ENCODE measurements at regions not wholly inside any gene's neighbourhood (a gene's known extent, or its start where the extent isn't known, plus 50 kb on each side); places are given as distances from the start of the nearest gene placed in this dataset.
"Not testable (repeated sequence)": the region's sequence is repeated elsewhere in the genome, so short reads cannot be mapped to it uniquely, and the experiment has no call there.

DNA sequence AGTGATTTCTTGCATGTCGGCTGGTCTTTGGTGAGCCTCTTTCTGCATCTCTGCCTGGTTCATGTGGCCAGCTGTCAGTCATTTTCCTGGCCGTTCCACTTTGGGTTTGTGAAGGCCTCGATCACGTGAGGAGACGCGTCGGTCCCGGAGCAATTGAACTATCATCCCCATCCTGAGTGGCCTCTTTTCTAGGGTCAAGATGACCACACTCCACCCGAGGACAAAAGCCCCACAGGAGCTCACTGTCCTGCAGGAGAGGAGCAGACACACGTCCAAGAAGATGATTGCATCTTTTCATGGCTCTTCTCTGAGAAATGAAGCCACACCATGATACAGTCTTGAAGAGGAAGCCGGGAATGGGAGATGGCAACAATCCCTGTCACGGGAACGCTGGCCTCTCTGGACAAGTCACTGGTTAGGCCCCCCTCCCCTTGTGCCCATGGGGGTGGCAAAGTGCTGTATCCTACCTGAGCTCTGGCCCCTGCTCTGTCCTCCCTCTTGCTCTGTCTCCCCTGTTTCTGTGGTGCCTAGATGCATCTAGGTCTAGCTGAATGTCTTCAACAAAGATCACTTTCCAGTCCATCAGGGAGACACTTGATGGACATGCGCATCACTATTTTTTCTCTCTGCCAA, 291.4 kb upstream of the ZNF337 start:
- DNase-seq (ENCODE audit: low read depth, low spot score), result not testable (repeated sequence)

DNA sequence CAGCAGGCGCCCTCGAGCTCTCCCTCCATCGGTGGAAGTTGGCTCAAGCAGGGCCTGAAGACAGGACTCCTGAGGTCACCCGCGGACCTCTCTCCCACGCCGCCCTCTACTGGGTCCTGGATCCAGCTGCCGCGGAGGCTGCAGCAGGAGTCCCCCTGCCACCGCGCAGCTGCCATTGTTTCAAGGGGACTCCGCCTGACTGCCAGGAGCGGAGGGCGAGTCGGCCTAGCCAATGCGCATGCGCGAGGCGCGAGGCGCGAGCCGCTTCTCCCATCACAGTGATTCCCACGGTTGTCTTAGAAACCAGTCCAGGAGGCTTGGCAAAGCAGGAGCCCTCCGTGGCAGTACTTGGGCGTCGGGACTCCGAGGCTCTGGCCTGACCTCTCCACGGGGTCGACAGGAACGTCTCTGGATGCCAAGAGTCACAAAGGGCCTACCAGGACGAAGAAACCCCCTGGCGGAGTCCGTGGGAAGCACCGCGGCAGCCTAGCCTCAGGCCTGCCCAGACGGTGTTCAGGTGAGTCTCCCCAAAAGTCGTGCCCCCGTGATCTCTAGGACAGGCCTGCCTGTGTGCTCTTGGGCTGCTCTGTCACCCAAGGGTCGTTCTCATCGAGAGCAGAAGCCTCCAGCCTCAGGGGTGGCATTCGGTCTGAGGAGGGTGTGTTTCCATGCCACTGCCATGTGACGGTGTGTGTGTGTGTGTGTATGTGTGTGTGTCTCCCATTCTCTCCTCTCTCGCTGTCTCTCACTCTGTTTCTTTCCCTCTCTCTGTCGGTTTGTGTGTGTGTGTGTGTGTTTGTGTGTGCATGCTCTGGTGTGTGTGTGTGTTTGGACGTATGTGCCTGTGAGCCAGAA, 290.6 kb upstream of the ZNF337 start:
- DNase-seq (ENCODE audit: low read depth, low spot score), result peak; percentile 32

DNA sequence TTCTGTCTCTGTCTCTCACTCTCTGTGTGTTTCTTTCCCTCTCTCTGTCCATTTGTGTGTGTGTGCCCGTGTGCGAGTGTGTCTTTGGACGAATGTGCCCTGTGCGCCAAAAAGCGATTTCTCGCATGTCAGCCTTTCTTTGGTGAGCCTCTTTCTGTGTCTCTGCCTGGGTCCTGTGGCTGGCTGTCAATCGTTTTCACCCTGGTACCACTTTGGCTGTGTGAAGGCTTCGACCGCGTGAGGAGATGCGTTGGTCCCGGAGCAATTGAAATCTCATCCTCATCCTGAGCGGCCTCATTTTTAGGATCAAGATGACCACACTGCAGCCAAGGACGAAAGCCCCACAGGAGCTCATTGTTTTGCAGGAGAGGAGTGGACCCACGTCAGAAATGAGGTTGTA, 288.9 kb upstream of the ZNF337 start:
- DNase-seq (ENCODE audit: low read depth, low spot score), result no peak

DNA sequence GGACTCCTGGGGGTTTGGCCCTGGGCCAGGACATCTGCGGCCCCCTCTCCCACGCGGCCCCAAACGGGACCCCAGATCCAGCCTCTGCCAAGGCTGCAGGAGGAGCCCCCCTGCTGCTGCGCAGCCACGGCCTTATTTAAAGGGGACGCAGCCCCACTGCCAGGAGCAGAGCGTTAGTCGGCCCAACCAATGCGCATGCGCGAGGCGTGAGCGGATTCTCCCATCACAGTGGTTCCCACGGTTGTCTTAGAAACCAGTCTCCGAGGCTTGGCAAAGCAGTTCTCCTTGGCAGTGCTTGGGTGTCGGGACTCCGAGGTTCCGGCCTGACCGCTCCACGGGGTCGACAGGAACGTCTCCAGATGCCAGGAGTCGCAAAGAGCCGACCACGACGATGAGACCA, 288.3 kb upstream of the ZNF337 start:
- no peak for DNase-seq (ENCODE audit: low read depth, low spot score)

DNA sequence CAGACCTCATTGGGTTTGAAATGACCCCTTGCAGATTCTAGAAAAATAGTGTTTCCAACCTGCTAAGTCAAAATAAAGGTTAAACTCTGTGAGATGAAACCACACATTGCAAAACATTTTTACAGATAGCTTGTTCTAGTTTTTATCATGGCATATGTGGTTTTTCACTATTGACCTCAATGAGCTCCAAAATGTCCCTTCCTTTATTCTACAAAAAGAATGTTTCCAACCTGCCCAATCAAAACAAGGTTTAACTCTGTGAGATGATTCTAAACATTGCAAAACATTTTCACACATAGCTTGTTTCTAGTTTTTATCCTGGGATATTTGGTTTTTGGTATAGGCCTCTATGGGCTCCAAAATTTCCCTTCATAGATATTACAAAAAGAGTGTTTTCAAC, 286.0 kb upstream of the ZNF337 start:
- not testable (repeated sequence) for DNase-seq (ENCODE audit: low read depth, low spot score)

DNA sequence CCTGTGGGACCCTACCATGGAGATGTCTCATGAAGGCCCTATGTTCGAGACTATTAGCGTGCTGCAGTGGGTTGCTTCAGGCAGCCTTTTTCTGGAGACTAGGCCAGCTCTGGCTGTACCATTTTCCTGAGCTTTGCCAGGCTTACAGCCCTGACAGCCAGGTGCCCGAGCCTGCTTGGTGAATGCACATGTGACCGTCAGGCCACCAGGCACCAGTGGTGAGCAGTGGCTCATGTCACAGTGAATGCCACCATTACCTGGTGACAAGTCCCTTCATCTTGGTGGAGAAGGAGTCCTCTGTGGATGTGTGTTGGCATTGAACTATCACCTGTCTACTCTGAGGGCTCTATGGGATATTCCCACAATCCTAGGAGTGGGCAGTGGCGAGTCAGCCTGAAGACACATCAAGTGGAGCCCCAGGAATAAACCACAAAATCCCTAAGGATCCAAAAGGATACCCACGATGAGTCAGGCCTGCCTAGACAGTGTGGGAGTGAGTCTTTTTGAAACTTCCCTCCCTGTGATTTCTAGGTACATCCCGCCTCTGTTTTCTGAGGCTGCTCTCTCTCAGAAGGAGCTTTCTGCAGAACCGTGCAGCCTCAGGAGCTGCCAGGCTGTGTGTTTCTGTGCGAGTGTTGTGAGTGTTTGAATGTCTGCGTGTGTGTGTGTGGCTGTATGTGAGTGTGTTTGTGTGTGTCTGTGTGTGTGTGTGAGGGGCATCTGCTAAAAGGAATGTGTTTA, 282.0 kb upstream of the ZNF337 start:
- not testable (repeated sequence) for DNase-seq (ENCODE audit: low read depth, low spot score)

DNA sequence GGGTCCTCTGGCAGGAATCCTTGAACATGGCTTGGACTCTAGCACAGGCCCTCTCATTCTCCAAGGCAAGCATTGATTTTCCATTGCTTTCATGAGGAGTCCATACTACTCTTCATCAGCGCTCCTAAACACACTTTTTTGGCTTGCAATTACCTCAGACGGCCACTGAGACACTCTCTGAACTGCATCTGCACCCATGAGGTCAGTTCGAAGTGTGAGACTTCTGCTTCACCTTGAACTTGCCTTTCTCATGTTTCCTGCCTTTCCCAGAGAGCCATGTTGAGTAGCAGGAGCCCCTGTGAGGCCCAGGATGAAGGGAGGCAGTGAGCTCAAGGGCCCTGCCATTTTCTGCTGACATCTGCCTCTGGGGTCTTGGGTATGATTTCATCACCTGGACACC, 279.2 kb upstream of the ZNF337 start:
- DNase-seq (ENCODE audit: low read depth, low spot score), result not testable (repeated sequence)

DNA sequence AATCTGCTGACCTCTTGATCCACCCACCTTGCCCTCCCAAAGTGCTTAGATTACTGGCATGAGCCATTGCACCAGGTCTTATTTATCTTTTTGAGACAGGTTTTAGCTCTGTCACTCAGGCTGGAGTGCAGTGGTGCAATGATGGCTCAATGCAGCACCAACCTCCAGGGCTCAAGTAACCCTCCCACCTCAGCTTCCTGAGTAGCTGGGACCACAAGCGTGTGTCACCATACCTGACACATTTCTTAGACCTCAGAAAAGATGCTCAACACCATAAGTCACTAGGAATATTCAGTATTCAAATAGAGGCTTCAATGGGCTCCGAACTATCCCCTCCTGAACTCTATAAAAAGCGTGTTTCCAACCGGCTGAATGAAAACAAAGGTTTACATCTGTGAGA, 268.6 kb upstream of the ZNF337 start:
- not testable (repeated sequence) for DNase-seq (ENCODE audit: low read depth, low spot score)

DNA sequence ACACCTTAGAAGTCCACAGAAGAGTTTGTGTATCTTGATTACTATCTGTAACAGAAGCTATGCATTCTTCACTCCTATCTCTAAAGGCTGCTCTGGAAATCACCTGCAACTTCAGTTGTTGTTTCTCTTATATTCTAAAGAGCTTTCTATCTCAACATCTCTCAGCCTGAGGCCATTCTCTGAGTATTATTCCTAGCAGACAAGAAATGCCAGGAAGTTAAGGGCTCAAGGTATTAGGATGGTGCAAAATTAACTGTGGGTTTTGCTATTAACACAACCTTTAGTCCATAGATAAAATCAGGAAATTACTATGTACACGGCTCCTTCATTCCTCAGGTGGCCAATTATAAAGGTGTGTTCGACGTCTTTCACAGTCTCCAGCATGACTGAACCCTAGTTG, 257.2 kb upstream of the ZNF337 start:
- not testable (repeated sequence) for DNase-seq (ENCODE audit: low read depth, low spot score)

DNA sequence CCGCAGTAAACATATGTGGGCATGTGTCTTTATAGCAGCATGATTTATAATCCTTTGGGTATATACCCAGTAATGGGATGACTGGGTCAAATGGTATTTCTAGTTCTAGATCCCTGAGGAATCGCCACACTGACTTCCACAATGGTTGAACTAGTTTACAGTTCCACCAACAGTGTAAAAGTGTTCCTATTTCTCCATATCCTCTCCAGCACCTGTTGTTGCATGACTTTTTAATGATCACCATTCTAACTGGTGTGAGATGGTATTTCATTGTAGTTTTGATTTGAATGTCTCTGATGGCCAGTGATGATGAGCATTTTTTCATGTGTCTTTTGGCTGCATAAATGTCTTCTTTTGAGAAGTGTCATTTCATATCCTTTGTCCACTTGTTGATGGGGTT, 238.6 kb upstream of the ZNF337 start:
- DNase-seq (ENCODE audit: low read depth, low spot score), result not testable (repeated sequence)

DNA sequence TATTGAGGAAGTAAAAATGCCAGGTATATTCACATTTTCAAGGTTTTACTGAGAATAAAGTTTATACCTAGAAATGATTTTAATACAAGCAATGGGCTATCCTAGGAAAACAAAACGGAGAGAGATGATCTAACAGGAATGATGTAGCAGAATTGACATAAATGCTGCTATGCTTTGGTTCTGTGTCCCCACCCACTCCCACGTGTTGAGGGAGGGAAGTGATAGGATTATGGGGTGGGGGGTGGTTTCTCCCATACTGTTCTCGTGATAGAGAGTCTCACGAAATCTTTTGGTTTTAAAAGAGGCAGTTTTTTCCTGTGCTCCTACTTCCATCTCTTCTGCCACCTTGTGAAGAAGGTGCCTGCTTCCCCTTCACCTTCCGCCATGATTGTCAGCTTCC, 236.2 kb upstream of the ZNF337 start:
- DNase-seq (ENCODE audit: low read depth, low spot score), result not testable (repeated sequence)

DNA sequence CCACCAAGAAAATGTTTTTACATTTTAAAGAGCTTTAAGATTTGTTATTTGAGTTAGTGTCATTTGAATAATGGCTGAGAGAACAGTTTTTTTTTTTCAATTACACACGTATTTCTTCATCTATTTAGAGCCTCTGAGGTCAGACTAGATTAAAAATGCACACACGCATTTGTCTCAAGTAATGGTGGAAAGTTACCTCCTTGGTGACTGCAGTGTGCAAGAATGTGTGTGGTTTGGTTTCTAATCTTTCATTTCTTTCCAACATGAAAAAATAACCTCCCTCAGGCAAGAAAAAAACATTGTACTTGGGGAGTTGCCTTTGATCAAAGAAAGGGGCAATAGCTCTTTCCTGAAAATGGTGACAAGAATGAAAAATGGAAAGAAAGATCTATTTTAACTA, 235.5 kb upstream of the ZNF337 start:
- not testable (repeated sequence) for DNase-seq (ENCODE audit: low read depth, low spot score)

DNA sequence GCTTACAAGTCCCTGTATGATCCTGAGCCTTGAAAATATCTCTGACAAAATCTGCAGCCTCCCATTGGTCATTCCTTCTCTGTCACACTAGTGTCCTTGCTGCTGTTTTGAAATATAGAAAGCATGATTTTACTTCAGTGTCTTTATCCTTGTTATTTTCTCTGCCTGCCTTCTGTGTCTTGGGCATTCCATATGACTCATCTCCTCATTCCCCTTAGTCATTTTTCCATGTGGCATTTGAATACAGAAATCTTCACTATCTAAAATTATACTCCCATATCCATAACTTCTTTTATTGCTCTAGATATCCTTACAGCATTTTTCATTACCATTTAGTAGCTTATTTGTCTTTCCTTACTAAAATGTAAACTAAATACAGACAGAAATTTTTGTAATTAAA, 205.7 kb upstream of the ZNF337 start:
- DNase-seq (ENCODE audit: low read depth, low spot score), result not testable (repeated sequence)

DNA sequence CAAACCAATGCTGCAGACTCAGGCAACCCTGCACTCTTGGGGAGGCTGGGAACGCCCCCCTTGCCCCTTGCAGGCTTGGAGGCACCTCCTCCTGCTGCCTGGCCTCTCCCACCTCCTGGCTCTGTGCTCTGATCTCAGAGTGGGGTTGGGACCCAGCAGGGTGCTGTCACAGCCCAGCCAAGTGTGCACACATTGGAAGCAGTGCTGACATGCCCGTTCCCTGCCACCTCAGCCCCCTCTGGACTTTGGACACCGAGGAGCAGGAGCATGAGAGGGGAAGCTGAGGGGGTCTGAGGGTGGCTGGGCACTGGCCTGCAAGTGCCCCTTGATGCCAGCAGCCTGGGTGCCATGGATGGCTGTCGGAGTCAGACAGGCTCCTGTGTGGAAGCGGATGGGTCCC, 202.0 kb upstream of the ZNF337 start:
- not testable (repeated sequence) for DNase-seq (ENCODE audit: low read depth, low spot score)

DNA sequence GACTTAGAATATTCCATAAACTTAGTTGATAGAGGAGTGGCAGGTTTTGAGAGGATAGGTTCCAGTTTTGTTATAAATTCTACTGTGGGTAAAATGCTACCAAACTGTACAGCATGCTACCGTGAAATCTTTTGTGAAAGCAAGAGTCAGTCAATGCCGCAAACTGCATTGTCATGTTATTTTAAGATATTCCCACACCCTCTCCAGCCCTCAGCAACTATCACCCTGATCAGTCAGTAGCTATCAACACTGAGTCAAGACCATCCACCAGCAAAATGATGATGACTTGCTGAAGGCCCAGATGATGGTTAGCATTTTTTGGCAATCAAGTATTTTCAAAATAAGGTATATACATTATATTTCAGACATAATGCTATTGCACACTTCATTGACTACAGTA, 182.4 kb upstream of the ZNF337 start:
- DNase-seq (ENCODE audit: low read depth, low spot score), result not testable (repeated sequence)

DNA sequence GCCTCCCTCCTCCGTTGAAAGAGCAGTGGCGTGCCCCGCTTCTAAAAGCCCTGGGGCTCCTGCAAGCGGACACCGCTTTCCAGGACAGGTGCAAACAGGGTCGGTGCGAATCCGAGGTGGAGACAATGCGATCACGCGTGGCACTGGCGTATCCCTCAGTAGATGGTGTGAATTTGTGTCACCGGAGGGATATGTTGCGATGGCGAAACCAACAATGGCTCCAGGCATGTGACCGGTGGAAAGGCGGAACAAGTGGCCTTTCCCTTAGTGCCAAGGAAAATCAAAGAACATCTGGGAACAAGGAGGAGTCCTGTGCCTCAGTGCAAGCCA, 172.0 kb upstream of the ZNF337 start:
- DNase-seq (ENCODE audit: low read depth, low spot score), result not testable (repeated sequence)

DNA sequence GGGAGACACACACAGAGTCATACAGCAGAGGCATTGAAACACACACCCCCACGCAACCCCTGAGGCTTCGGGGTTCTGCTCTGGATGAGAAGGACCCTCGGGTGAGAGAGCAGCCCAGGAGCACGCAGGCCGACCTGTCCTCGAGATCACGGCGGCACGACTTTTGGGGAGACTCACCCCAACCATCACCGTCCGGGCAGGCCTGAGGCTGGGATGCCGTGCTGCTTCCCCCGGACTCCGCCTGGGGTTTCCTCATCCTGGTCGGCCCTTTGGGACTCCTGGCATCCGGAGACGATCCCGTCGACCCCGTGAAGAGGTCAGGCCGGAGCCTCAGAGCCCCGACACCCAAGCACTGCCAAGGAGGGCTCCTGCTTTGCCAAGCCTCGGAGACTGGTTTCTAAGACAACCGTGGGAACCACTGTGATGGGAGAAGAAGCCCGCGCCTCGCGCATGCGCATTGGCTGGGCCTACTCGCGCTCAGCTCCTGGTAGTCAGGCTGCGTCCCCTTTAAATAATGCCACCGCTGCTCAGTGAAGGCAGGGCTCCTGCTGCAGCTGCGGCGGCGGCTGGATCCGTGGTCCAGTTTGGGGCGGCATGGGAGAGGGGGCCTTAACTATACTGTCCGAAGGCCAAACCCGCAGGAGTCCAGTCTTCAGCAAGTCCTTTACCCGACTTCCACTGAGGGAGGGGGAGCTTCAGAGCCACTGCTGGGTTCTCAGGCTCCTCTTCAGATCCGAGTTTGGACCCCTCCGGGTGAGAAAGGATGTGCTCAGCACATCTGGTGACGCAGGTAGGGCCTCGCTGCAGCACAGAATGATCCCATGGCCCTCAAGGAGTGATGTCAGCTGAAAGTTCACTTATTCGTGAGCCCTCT, 171.4 kb upstream of the ZNF337 start:
- no peak for DNase-seq (ENCODE audit: low read depth, low spot score)

DNA sequence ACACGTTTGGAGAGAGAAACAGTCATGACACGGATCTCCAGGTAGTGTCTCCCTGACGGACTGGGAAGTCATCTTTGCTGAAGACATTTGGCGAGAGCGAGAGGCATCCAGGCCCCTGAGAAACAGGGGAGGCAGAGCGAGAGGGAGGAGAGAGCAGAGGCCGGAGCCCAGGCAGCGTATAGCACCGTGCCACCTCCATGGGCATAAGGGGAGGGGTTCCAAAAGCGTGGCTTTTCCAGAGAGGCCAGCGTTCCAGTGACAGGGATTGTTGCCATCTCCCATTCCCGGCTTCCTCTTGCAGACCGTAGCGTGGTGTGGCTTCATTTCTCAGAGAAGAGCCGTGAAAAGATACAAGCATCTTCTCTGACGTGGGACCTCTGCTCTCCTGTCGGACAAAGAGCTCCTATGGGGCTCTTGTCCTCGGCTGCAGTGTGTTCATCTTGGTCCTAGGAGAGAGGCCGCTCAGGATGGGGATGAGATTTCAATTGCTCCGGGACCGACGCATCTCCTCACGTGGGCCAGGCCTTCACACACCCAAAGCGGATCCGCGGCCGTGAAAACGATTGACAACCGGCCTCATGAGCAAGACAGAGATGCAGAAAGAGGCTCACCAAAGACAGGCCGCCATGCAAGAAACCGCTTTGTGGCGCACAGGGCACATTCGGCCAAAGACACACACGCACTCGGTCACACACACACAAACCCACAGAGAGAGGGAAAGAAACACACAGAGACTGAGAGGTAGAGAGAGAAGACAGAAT, 170.5 kb upstream of the ZNF337 start:
- not testable (repeated sequence) for DNase-seq (ENCODE audit: low read depth, low spot score)

DNA sequence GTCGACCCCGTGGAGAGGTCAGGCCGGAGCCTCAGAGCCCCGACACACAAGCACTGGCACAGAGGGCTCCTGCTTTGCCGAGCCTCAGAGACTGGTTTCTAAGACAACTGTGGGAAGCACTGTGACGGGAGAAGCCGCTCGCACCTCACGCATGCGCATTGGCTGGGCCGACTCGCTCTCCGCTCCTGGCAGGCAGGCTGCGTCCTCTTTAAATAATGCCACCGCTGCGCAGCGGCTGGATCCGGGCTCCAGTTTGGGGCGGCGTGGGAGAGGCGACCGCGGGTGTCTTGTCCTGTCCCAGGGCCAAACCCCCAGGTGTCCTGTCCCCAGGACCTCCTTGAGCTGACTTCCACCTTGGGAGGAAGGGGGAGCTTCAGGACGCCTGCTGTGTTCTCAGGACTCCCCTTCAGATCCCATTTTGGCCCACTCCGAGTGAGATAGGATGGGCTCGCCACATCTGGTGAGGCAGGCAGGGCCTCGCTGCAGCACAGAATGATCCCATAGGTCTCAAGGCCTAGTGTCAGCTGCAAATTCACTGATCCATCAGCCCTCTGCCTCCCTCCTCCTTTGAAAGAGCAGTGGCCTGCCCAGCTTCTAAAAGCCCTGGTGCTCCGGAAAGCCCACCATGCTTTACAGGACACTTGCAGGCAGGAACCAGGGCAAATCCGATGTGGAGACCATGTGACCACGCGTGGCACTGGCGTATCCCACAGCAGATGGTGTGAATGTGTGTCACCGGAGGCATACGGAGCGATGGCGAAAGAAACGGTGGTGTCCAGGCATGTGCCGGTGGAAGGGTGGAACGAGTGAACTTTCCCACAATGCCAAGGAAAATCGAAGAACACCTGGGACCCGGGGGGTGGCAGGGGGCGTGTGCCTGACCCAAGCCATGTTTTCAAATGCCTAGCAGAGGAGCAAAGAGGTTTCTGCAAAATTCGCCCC, 169.3 kb upstream of the ZNF337 start:
- peak; percentile 48 for DNase-seq (ENCODE audit: low read depth, low spot score)
